ENCODE measurements at regions not wholly inside any gene's neighbourhood (a gene's known extent, or its start where the extent isn't known, plus 50 kb on each side); places are given as distances from the start of the nearest gene placed in this dataset.

- intact Hi-C loops (cut with DNase I; ENCODE audit: low total_unique reads), result no loop called here
- peaks cover 0 to 60% (median 32%) of the 10 kb centered on the region in 8 donors for H3K9me3 ChIP-seq
- WGBS, 5 donors, result 78 to 88% (median 82%) methylated on average over 2 of the region's 2 CpGs
- no peaks in the 10 kb centered on the region for H3K4me1 ChIP-seq
- TF ChIP-seq POLR2AphosphoS5 (IDR thresholded peaks at IDR 0.05) (no peak), CTCF (IDR thresholded peaks at IDR 0.05 in 8 of 11, conservative IDR thresholded peaks at IDR 0.05 in 3 of 11) (no peak), POLR2A (IDR thresholded peaks at IDR 0.05) (no peak)
- H3K27ac ChIP-seq, result no peak overlapping the region
- no peak for DNase-seq
- no peak overlapping the region for H3K4me3 ChIP-seq
- H3K36me3 ChIP-seq, result no peaks in the 10 kb centered on the region
- H3K27me3 ChIP-seq (replicated peaks in 1 of 7), result no peaks in the 10 kb centered on the region
Observed at GRCh38 chr12:17151917-17152316, 546.0 kb upstream of the LMO3 start.

- Histone ChIP-seq H3K27ac (no peak overlapping the region), H3K4me3 (no peak overlapping the region), H3K9me3 (peaks cover 0 to 65% (median 29%) of the 10 kb centered on the region in 8 donors), H3K36me3 (no peaks in the 10 kb centered on the region), H3K4me1 (no peaks in the 10 kb centered on the region), H3K27me3 (replicated peaks in 1 of 7) (no peaks in the 10 kb centered on the region)
- no peak for DNase-seq
- TF ChIP-seq POLR2AphosphoS5 (IDR thresholded peaks at IDR 0.05) (no peak), POLR2A (IDR thresholded peaks at IDR 0.05) (no peak), CTCF (IDR thresholded peaks at IDR 0.05 in 8 of 11, conservative IDR thresholded peaks at IDR 0.05 in 3 of 11) (no peak)
- intact Hi-C loops (cut with DNase I; ENCODE audit: low total_unique reads), result no loop called here
- 81 to 92% (median 91%) methylated on average over 3 of the region's 3 CpGs for WGBS, 5 donors
Observed at GRCh38 chr12:17148706-17149105, 542.7 kb upstream of the LMO3 start.

- no peaks in the 10 kb centered on the region for H3K36me3 ChIP-seq
- H3K27me3 ChIP-seq (replicated peaks in 1 of 7), result no peaks in the 10 kb centered on the region
- peaks cover 0 to 19% (median 6%) of the 10 kb centered on the region in 8 donors for H3K9me3 ChIP-seq
- 51 to 71% (median 56%) methylated on average over 2 of the region's 2 CpGs for WGBS, 5 donors
- no peak for DNase-seq
- no peaks in the 10 kb centered on the region for H3K4me1 ChIP-seq
- intact Hi-C loops (cut with DNase I; ENCODE audit: low total_unique reads), result no loop called here
- H3K27ac ChIP-seq, result no peak overlapping the region
- no peak for TF ChIP-seq POLR2A (IDR thresholded peaks at IDR 0.05)
- no peak for TF ChIP-seq POLR2AphosphoS5 (IDR thresholded peaks at IDR 0.05)
- no peak for TF ChIP-seq CTCF (IDR thresholded peaks at IDR 0.05 in 8 of 11, conservative IDR thresholded peaks at IDR 0.05 in 3 of 11)
- H3K4me3 ChIP-seq, result no peak overlapping the region
Observed at GRCh38 chr12:17142856-17143255, 536.9 kb upstream of the LMO3 start.

- 72 to 86% (median 81%) methylated on average over 2 of the region's 2 CpGs for WGBS, 5 donors
Observed at GRCh38 chr12:17139931-17140330, 534.0 kb upstream of the LMO3 start.

More at GRCh38 chr12:17139931-17140330, 534.0 kb upstream of the LMO3 start:
- Histone ChIP-seq H3K4me1 (no peaks in the 10 kb centered on the region), H3K27ac (no peak overlapping the region), H3K27me3 (replicated peaks in 1 of 7) (no peaks in the 10 kb centered on the region), H3K4me3 (no peak overlapping the region), H3K9me3 (peaks cover 0 to 10% (median 0%) of the 10 kb centered on the region in 8 donors), H3K36me3 (no peaks in the 10 kb centered on the region)
- no peak for DNase-seq
- TF ChIP-seq POLR2AphosphoS5 (IDR thresholded peaks at IDR 0.05) (no peak), CTCF (IDR thresholded peaks at IDR 0.05 in 8 of 11, conservative IDR thresholded peaks at IDR 0.05 in 3 of 11) (no peak)
- intact Hi-C loops (cut with DNase I; ENCODE audit: low total_unique reads), result no loop called here

Data from spleen (tissue), 11 donors.